Ascending aorta (tissue), 2 donors: ENCODE measurements at regions not wholly inside any gene's neighbourhood (a gene's known extent, or its start where the extent isn't known, plus 50 kb on each side); places are given as distances from the start of the nearest gene placed in this dataset.
"Not testable (repeated sequence)": the region's sequence is repeated elsewhere in the genome, so short reads cannot be mapped to it uniquely, and the experiment has no call there.

ENCODE experiments used
- DNase-seq, 2 donors: peaks; one replicate each; pipeline ENCODE4 v3.0.0-alpha.2; 2019; ENCODE audit warnings: low spot score in 2 of 2
- H3K27ac ChIP-seq, 2 donors: fragments of 200-600 bp; sonication (generic); one replicate each; pipeline ENCODE4 v1.5.1; 2016 to 2017; ENCODE audit warnings: mild to moderate bottlenecking in 1 of 2
- H3K27me3 ChIP-seq: fragments of 200-600 bp; sonication (generic); one replicate; pipeline ENCODE4 v1.5.1; 2017
- H3K36me3 ChIP-seq, 2 donors: fragments of 200-600 bp; sonication (generic); one replicate each; pipeline ENCODE4 v1.5.1; 2016
- H3K4me1 ChIP-seq, 2 donors: fragments of 200-600 bp; sonication (generic); one replicate each; pipeline ENCODE4 v1.5.1; 2016 to 2017; ENCODE audit warnings: mild to moderate bottlenecking in 1 of 2
- H3K4me3 ChIP-seq, 2 donors: fragments of 200-600 bp; sonication (generic); one replicate each; pipeline ENCODE4 v1.5.1; 2016 to 2017; ENCODE audit warnings: mild to moderate bottlenecking in 1 of 2
- H3K9me3 ChIP-seq, 2 donors: fragments of 200-600 bp; sonication (generic); one replicate each; pipeline ENCODE4 v1.5.1; 2016
- CTCF ChIP-seq, 3 experiments: fragments of 200-600 bp in 2 of 3; fragments of 450-650 bp in 1 of 3; sonication (generic) in 2 of 3; IDR thresholded peaks; one replicate each; pipeline ENCODE4 v1.5.1; 2016 to 2019; ENCODE audit warnings: antibody characterized with exemption in 3 of 3, mild to moderate bottlenecking in 1 of 3, moderate library complexity in 1 of 3
- intact Hi-C: fragments of 100-400 bp; cut with DNase I; formaldehyde crosslinking; loops from one replicate; pipeline ENCODE4 v1.15.1; 2023

GRCh38 chr6:126976253-126976797 lies 142.1 kb upstream of the RSPO3 start:
- no peak for TF ChIP-seq CTCF (IDR thresholded peaks at IDR 0.05)
- intact Hi-C loops: no loop called here
- no peaks in the 10 kb centered on the region for H3K36me3 ChIP-seq
- H3K4me3 ChIP-seq: no peak overlapping the region
- DNase-seq: no peak
- H3K4me1 ChIP-seq: no peaks in the 10 kb centered on the region
- H3K27me3 ChIP-seq: no peaks in the 10 kb centered on the region
- no peak overlapping the region for H3K27ac ChIP-seq
- H3K9me3 ChIP-seq: no peaks in the 10 kb centered on the region

GRCh38 chr6:126983779-126984178 lies 134.7 kb upstream of the RSPO3 start:
- H3K36me3 ChIP-seq: no peaks in the 10 kb centered on the region
- intact Hi-C loops: no loop called here
- no peak for DNase-seq
- H3K4me3 ChIP-seq: no peak overlapping the region
- no peaks in the 10 kb centered on the region for H3K4me1 ChIP-seq
- H3K27ac ChIP-seq: no peak overlapping the region
- peaks cover 0 to 5% of the 10 kb centered on the region in 2 donors for H3K9me3 ChIP-seq
- TF ChIP-seq CTCF (IDR thresholded peaks at IDR 0.05): no peak
- H3K27me3 ChIP-seq: no peaks in the 10 kb centered on the region

GRCh38 chr6:126988125-126988524 lies 130.3 kb upstream of the RSPO3 start:
- H3K36me3 ChIP-seq, intact Hi-C loops, DNase-seq, H3K27me3 ChIP-seq, H3K27ac ChIP-seq, H3K4me1 ChIP-seq, H3K4me3 ChIP-seq, H3K9me3 ChIP-seq: not testable (repeated sequence)

- H3K4me1 ChIP-seq: no peaks in the 10 kb centered on the region
- DNase-seq: no peak
- TF ChIP-seq CTCF (IDR thresholded peaks at IDR 0.05): no peak
- no peaks in the 10 kb centered on the region for H3K36me3 ChIP-seq
- H3K27me3 ChIP-seq: no peaks in the 10 kb centered on the region
- no peaks in the 10 kb centered on the region for H3K9me3 ChIP-seq
- no peak overlapping the region for H3K4me3 ChIP-seq
- intact Hi-C loops: no loop called here
- no peak overlapping the region for H3K27ac ChIP-seq
Measured at GRCh38 chr6:127000631-127001030, 117.8 kb upstream of the RSPO3 start.

- Histone ChIP-seq H3K4me1 (no peaks in the 10 kb centered on the region), H3K27me3 (no peaks in the 10 kb centered on the region), H3K27ac (no peak overlapping the region), H3K9me3 (no peaks in the 10 kb centered on the region), H3K36me3 (no peaks in the 10 kb centered on the region), H3K4me3 (no peak overlapping the region)
- no peak for DNase-seq
- intact Hi-C loops: no loop called here
- no peak for TF ChIP-seq CTCF (IDR thresholded peaks at IDR 0.05)
Measured at GRCh38 chr6:127013865-127014264, 104.6 kb upstream of the RSPO3 start.

- intact Hi-C loops: no loop called here
- DNase-seq: no peak
- Histone ChIP-seq H3K4me1 (no peaks in the 10 kb centered on the region), H3K9me3 (no peaks in the 10 kb centered on the region), H3K36me3 (no peaks in the 10 kb centered on the region), H3K27ac (no peak overlapping the region), H3K27me3 (no peaks in the 10 kb centered on the region), H3K4me3 (no peak overlapping the region)
- no peak for TF ChIP-seq CTCF (IDR thresholded peaks at IDR 0.05)
Measured at GRCh38 chr6:127015858-127016257, 102.6 kb upstream of the RSPO3 start.
